Testis (tissue), 2 donors: ENCODE measurements at regions not wholly inside any gene's neighbourhood (a gene's known extent, or its start where the extent isn't known, plus 50 kb on each side); places are given as distances from the start of the nearest gene placed in this dataset.

Experiments used
- CTCF ChIP-seq, 3 experiments: fragments of 450-650 bp in 2 of 3; fragments of 200-600 bp in 1 of 3; sonication (generic) in 1 of 3; IDR thresholded peaks; one replicate each; pipeline ENCODE4 v1.5.1; 2016 to 2019; ENCODE audit warnings: antibody characterized with exemption in 3 of 3, mild to moderate bottlenecking in 2 of 3, moderate library complexity in 1 of 3
- POLR2A ChIP-seq: fragments of 450-650 bp; IDR thresholded peaks from one replicate; pipeline ENCODE4 v1.6.1; 2017; ENCODE audit warnings: antibody characterized with exemption, mild to moderate bottlenecking, moderate library complexity

GRCh38 chr1:177848577-177848976, 121.3 kb downstream of the SEC16B start:
- TF ChIP-seq POLR2A, result no peak
- TF ChIP-seq CTCF (IDR thresholded peaks at IDR 0.05), result no peak
